C4-2B (cell line): ENCODE measurements at regions not wholly inside any gene's neighbourhood (a gene's known extent, or its start where the extent isn't known, plus 50 kb on each side); places are given as distances from the start of the nearest gene placed in this dataset.

Experiments used
- CTCF ChIP-seq: fragments of 450-650 bp; conservative IDR thresholded peaks from 2 replicates; pipeline ENCODE4 v1.5.1; 2017; ENCODE audit warnings: mild to moderate bottlenecking
- ZFX ChIP-seq: fragments of 450-650 bp; IDR thresholded peaks from 2 replicates; pipeline ENCODE4 v1.6.1; 2017

- TF ChIP-seq CTCF = no peak
- TF ChIP-seq ZFX = no peak
Measured at GRCh38 chr7:12961910-12962480, 274.6 kb downstream of the ARL4A start.
